Testis (tissue), 2 donors: ENCODE measurements at regions not wholly inside any gene's neighbourhood (a gene's known extent, or its start where the extent isn't known, plus 50 kb on each side); places are given as distances from the start of the nearest gene placed in this dataset.
"Not testable (repeated sequence)": the region's sequence is repeated elsewhere in the genome, so short reads cannot be mapped to it uniquely, and the experiment has no call there.

Source experiments
- DNase-seq: peaks from one replicate; pipeline ENCODE4 v3.0.0-alpha.2; 2019
- H3K27ac ChIP-seq, 2 donors: fragments of 200-600 bp; sonication (generic); one replicate each; pipeline ENCODE4 v1.5.1; 2019
- H3K27me3 ChIP-seq: fragments of 200-600 bp; sonication (generic); one replicate; pipeline ENCODE4 v1.5.1; 2019
- H3K36me3 ChIP-seq: fragments of 200-600 bp; sonication (generic); one replicate; pipeline ENCODE4 v1.5.1; 2017; ENCODE audit warnings: low read depth; ENCODE audit errors: missing control alignments
- H3K4me1 ChIP-seq: fragments of 200-600 bp; sonication (generic); one replicate; pipeline ENCODE4 v1.5.1; 2019
- H3K4me3 ChIP-seq, 2 donors: fragments of 200-600 bp; sonication (generic); one replicate each; pipeline ENCODE4 v1.5.1; 2017 to 2019
- H3K9me3 ChIP-seq: fragments of 200-600 bp; sonication (generic); one replicate; pipeline ENCODE4 v1.5.1; 2017
- CTCF ChIP-seq, 3 experiments: fragments of 450-650 bp in 2 of 3; fragments of 200-600 bp in 1 of 3; sonication (generic) in 1 of 3; IDR thresholded peaks; one replicate each; pipeline ENCODE4 v1.5.1; 2016 to 2019; ENCODE audit warnings: antibody characterized with exemption in 3 of 3, mild to moderate bottlenecking in 2 of 3, moderate library complexity in 1 of 3
- POLR2A ChIP-seq: fragments of 450-650 bp; IDR thresholded peaks from one replicate; pipeline ENCODE4 v1.6.1; 2017; ENCODE audit warnings: antibody characterized with exemption, mild to moderate bottlenecking, moderate library complexity
- WGBS, 2 donors: methylation state at CpG; one replicate each; pipeline ENCODE4 v1.1.5; 2018; 5-methylcytosine and 5-hydroxymethylcytosine counted together
- intact Hi-C: fragments of 100-400 bp; cut with DNase I; formaldehyde crosslinking; loops from one replicate; pipeline ENCODE4 v1.15.1; 2023; ENCODE audit warnings: low total_unique reads

- WGBS, 2 donors, result 83 to 87% methylated on average over 3 of the region's 3 CpGs
- Histone ChIP-seq H3K27me3 (no peaks in the 10 kb centered on the region), H3K4me3 (no peak overlapping the region), H3K27ac (no peak overlapping the region), H3K36me3 (no peaks in the 10 kb centered on the region), H3K4me1 (no peaks in the 10 kb centered on the region), H3K9me3 (no peaks in the 10 kb centered on the region)
- DNase-seq, result no peak
- intact Hi-C loops, result no loop called here
- TF ChIP-seq POLR2A, result no peak
- no peak for TF ChIP-seq CTCF (IDR thresholded peaks at IDR 0.05)
Measured at GRCh38 chr10:64113792-64114191, 592.6 kb downstream of the REEP3 start.

- Histone ChIP-seq H3K27me3 (no peaks in the 10 kb centered on the region), H3K4me3 (no peak overlapping the region), H3K27ac (no peak overlapping the region), H3K4me1 (no peaks in the 10 kb centered on the region), H3K9me3 (no peaks in the 10 kb centered on the region), H3K36me3 (no peaks in the 10 kb centered on the region)
- TF ChIP-seq POLR2A, result no peak
- TF ChIP-seq CTCF (IDR thresholded peaks at IDR 0.05), result no peak
- intact Hi-C loops, result no loop called here
- DNase-seq, result no peak
- WGBS, 2 donors, result 58 to 77% methylated on average over 1 of the region's 1 CpG
Measured at GRCh38 chr10:64115471-64115870, 594.3 kb downstream of the REEP3 start.

- WGBS, 2 donors, result 59 to 67% methylated on average over 4 of the region's 4 CpGs
- no peak for TF ChIP-seq POLR2A
- TF ChIP-seq CTCF (IDR thresholded peaks at IDR 0.05), result peak in 1 of 3 experiments; percentile 39
- DNase-seq, result peak; percentile 35
- no peaks in the 10 kb centered on the region for H3K9me3 ChIP-seq
- H3K4me1 ChIP-seq, result no peaks in the 10 kb centered on the region
- H3K27me3 ChIP-seq, result no peaks in the 10 kb centered on the region
- intact Hi-C loops, result no loop called here
- no peaks in the 10 kb centered on the region for H3K36me3 ChIP-seq
- no peak overlapping the region for H3K4me3 ChIP-seq
- H3K27ac ChIP-seq, result no peak overlapping the region
Measured at GRCh38 chr10:64115908-64116643, 594.9 kb downstream of the REEP3 start.

- Histone ChIP-seq H3K4me1 (no peaks in the 10 kb centered on the region), H3K27me3 (no peaks in the 10 kb centered on the region), H3K36me3 (no peaks in the 10 kb centered on the region), H3K27ac (no peak overlapping the region), H3K9me3 (no peaks in the 10 kb centered on the region), H3K4me3 (no peak overlapping the region)
- no peak for DNase-seq
- WGBS, 2 donors, result 73 to 81% methylated on average over 1 of the region's 1 CpG
- intact Hi-C loops, result no loop called here
- TF ChIP-seq CTCF (IDR thresholded peaks at IDR 0.05) (no peak), POLR2A (no peak)
Measured at GRCh38 chr10:64116707-64117106, 595.5 kb downstream of the REEP3 start.

- H3K36me3 ChIP-seq, result no peaks in the 10 kb centered on the region
- no peaks in the 10 kb centered on the region for H3K9me3 ChIP-seq
- H3K27ac ChIP-seq, result no peak overlapping the region
- no peak overlapping the region for H3K4me3 ChIP-seq
- H3K4me1 ChIP-seq, result no peaks in the 10 kb centered on the region
- intact Hi-C loops, result no loop called here
- H3K27me3 ChIP-seq, result no peaks in the 10 kb centered on the region
- TF ChIP-seq CTCF (IDR thresholded peaks at IDR 0.05), result no peak
- TF ChIP-seq POLR2A, result no peak
- DNase-seq, result no peak
- 93 to 97% methylated on average over 2 of the region's 2 CpGs for WGBS, 2 donors
Measured at GRCh38 chr10:64118736-64119135, 597.5 kb downstream of the REEP3 start.

GRCh38 chr10:64120301-64120980, 599.2 kb downstream of the REEP3 start:
- H3K4me1 ChIP-seq, H3K27me3 ChIP-seq, H3K4me3 ChIP-seq, H3K36me3 ChIP-seq, intact Hi-C loops, H3K9me3 ChIP-seq, H3K27ac ChIP-seq, DNase-seq: not testable (repeated sequence)
- WGBS, 2 donors, result 74 to 87% methylated on average over 11 to 20 of the region's 23 CpGs
